ENCODE measurements at regions not wholly inside any gene's neighbourhood (a gene's known extent, or its start where the extent isn't known, plus 50 kb on each side); places are given as distances from the start of the nearest gene placed in this dataset.

DNA sequence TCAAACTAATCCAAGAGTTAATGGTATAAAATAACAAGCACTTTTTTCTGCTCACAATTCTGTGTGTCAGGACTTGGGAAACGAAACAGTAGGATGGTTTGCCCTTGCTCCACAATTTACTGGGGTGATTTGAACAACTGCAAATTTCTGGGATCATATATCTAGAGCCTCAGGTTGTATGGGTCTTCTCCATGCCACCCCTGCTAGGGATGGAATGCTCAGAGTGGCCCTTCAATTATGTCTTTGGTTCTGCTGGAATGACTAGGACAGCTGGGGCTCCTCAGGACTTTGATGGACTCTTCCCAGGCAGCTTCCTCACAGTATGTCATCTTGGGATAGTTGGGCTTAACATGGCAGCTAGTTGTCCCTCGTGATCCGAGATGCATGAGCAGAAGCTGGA lies 223.0 kb upstream of the ANO5 start:
- no peak for ATAC-seq (ENCODE audit: insufficient read depth, low FRiP score)
- Histone ChIP-seq H3K27ac (ENCODE audit: low read depth in 1 of 2, low read length in 1 of 2) (no peak overlapping the region), H3K4me3 (no peak overlapping the region), H3K9ac (ENCODE audit: insufficient read depth in 1 of 2, low read length in 2 of 2) (no peak overlapping the region), H3K9me3 (ENCODE audit: control insufficient read depth in 4 of 4, insufficient read depth in 3 of 4, low read length in 3 of 4) (peaks cover 0 to 6% (median 0%) of the 10 kb centered on the region in 4 donors), H3K27me3 (ENCODE audit: control insufficient read depth in 3 of 3, insufficient read depth in 3 of 3, low read length in 2 of 3) (no peaks in the 10 kb centered on the region), H3K4me1 (ENCODE audit: control insufficient read depth in 5 of 5, insufficient read depth in 5 of 5, low read length in 5 of 5) (no peaks in the 10 kb centered on the region), H3K36me3 (ENCODE audit: control insufficient read depth in 4 of 4, insufficient read depth in 4 of 4, low read length in 4 of 4) (no peaks in the 10 kb centered on the region)
- 70 to 75% methylated on average over 3 of the region's 3 CpGs for WGBS, 2 donors
- no peak for DNase-seq
- TF ChIP-seq, protein P1, sequence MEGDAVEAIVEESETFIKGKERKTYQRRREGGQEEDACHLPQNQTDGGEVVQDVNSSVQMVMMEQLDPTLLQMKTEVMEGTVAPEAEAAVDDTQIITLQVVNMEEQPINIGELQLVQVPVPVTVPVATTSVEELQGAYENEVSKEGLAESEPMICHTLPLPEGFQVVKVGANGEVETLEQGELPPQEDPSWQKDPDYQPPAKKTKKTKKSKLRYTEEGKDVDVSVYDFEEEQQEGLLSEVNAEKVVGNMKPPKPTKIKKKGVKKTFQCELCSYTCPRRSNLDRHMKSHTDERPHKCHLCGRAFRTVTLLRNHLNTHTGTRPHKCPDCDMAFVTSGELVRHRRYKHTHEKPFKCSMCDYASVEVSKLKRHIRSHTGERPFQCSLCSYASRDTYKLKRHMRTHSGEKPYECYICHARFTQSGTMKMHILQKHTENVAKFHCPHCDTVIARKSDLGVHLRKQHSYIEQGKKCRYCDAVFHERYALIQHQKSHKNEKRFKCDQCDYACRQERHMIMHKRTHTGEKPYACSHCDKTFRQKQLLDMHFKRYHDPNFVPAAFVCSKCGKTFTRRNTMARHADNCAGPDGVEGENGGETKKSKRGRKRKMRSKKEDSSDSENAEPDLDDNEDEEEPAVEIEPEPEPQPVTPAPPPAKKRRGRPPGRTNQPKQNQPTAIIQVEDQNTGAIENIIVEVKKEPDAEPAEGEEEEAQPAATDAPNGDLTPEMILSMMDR (IDR thresholded peaks at IDR 0.05; ENCODE audit: control extremely low read depth, extremely low read depth): no peak

DNA sequence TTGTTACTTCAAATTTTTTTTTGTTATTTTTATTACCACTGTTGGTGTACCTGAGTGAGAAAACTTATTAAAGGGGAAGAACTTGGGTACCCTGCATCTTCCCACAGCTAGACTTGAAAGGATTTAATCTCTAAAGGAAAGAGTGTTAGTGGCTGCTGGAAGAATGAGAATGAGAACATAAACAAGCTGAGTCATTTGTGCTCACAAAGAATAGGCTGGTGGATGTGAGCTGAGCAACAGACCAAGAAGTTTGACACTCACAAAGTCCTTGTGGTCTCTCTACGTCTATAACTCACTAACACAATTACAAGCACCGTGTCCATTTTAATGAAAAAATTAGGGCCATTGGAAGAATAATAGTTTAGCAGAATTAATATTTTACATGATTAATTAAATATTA lies 217.6 kb upstream of the ANO5 start:
- 47 to 51% methylated on average over 2 of the region's 2 CpGs for WGBS, 2 donors
- Histone ChIP-seq H3K4me1 (ENCODE audit: control insufficient read depth in 5 of 5, insufficient read depth in 5 of 5, low read length in 5 of 5) (no peaks in the 10 kb centered on the region), H3K4me3 (no peak overlapping the region), H3K36me3 (ENCODE audit: control insufficient read depth in 4 of 4, insufficient read depth in 4 of 4, low read length in 4 of 4) (no peaks in the 10 kb centered on the region), H3K27me3 (ENCODE audit: control insufficient read depth in 3 of 3, insufficient read depth in 3 of 3, low read length in 2 of 3) (no peaks in the 10 kb centered on the region), H3K27ac (ENCODE audit: low read depth in 1 of 2, low read length in 1 of 2) (no peak overlapping the region), H3K9ac (ENCODE audit: insufficient read depth in 1 of 2, low read length in 2 of 2) (no peak overlapping the region), H3K9me3 (ENCODE audit: control insufficient read depth in 4 of 4, insufficient read depth in 3 of 4, low read length in 3 of 4) (peaks cover 0 to 6% (median 0%) of the 10 kb centered on the region in 4 donors)
- TF ChIP-seq, protein P1 (IDR thresholded peaks at IDR 0.05; ENCODE audit: control extremely low read depth, extremely low read depth): no peak
- DNase-seq (no peak), ATAC-seq (ENCODE audit: insufficient read depth, low FRiP score) (no peak)

DNA sequence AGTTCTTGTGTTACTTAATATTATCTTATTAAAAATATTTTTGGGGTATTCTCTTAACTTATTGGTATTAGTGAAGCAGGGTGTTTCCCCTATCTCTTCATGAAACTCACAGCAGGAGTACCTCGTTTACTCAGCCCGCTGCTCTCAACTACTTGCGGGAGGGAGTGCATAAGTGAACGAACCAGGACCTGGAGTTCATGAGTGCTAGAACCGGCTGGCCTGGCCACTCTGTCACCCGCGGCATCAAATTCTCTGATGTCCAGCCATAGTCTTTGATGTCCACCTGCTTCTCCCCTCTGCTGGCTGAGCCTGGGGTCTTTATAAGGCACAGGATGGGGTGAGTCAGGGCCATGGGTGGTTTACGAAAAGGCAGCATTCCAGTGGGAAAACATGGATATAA lies 216.7 kb upstream of the ANO5 start:
- H3K4me3 ChIP-seq: no peak overlapping the region
- ATAC-seq (ENCODE audit: insufficient read depth, low FRiP score) (no peak), DNase-seq (no peak)
- no peaks in the 10 kb centered on the region for H3K4me1 ChIP-seq (ENCODE audit: control insufficient read depth in 5 of 5, insufficient read depth in 5 of 5, low read length in 5 of 5)
- WGBS, 2 donors: 77 to 82% methylated on average over 8 of the region's 8 CpGs
- peaks cover 0 to 6% (median 0%) of the 10 kb centered on the region in 4 donors for H3K9me3 ChIP-seq (ENCODE audit: control insufficient read depth in 4 of 4, insufficient read depth in 3 of 4, low read length in 3 of 4)
- no peaks in the 10 kb centered on the region for H3K27me3 ChIP-seq (ENCODE audit: control insufficient read depth in 3 of 3, insufficient read depth in 3 of 3, low read length in 2 of 3)
- TF ChIP-seq, protein P1 (IDR thresholded peaks at IDR 0.05; ENCODE audit: control extremely low read depth, extremely low read depth): no peak
- H3K36me3 ChIP-seq (ENCODE audit: control insufficient read depth in 4 of 4, insufficient read depth in 4 of 4, low read length in 4 of 4): no peaks in the 10 kb centered on the region
- no peak overlapping the region for H3K27ac ChIP-seq (ENCODE audit: low read depth in 1 of 2, low read length in 1 of 2)
- no peak overlapping the region for H3K9ac ChIP-seq (ENCODE audit: insufficient read depth in 1 of 2, low read length in 2 of 2)

DNA sequence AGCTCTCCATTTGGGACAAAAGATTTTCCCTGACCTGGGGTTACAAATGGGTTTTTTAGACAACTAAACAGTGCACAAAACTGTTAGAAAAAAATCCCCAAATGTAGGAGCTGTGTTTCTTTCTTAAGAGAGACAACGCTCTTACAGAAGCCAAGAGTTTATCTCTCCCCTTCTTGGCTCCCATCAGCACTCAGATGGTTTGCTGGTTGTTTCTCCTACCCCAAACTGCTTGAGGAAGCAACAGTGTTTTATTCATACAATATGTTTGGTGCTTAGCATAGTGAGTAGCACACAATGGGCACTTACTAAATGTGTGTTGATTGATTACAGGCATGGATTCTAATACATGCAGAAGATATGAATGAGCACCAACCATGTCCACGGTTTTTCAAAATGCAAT lies 209.5 kb upstream of the ANO5 start:
- Histone ChIP-seq H3K27ac (ENCODE audit: low read depth in 1 of 2, low read length in 1 of 2) (no peak overlapping the region), H3K4me1 (ENCODE audit: control insufficient read depth in 5 of 5, insufficient read depth in 5 of 5, low read length in 5 of 5) (no peaks in the 10 kb centered on the region), H3K36me3 (ENCODE audit: control insufficient read depth in 4 of 4, insufficient read depth in 4 of 4, low read length in 4 of 4) (no peaks in the 10 kb centered on the region), H3K9me3 (ENCODE audit: control insufficient read depth in 4 of 4, insufficient read depth in 3 of 4, low read length in 3 of 4) (no peaks in the 10 kb centered on the region), H3K4me3 (no peak overlapping the region), H3K27me3 (ENCODE audit: control insufficient read depth in 3 of 3, insufficient read depth in 3 of 3, low read length in 2 of 3) (no peaks in the 10 kb centered on the region), H3K9ac (ENCODE audit: insufficient read depth in 1 of 2, low read length in 2 of 2) (no peak overlapping the region)
- TF ChIP-seq, protein P1 (IDR thresholded peaks at IDR 0.05; ENCODE audit: control extremely low read depth, extremely low read depth): no peak
- WGBS, 2 donors: 79 to 90% methylated on average over 2 of the region's 2 CpGs
- DNase-seq (no peak), ATAC-seq (ENCODE audit: insufficient read depth, low FRiP score) (no peak)
